Esophagus muscularis mucosa (tissue), 4 donors: ENCODE measurements at regions not wholly inside any gene's neighbourhood (a gene's known extent, or its start where the extent isn't known, plus 50 kb on each side); places are given as distances from the start of the nearest gene placed in this dataset.

Experiments used
- EP300 ChIP-seq: sonication (generic); formaldehyde crosslinking; IDR thresholded peaks from one replicate; pipeline ENCODE4 v1.6.1; 2017; ENCODE audit warnings: antibody characterized with exemption
- POLR2A ChIP-seq: fragments of 450-650 bp; IDR thresholded peaks from one replicate; pipeline ENCODE4 v1.6.1; 2017; ENCODE audit warnings: antibody characterized with exemption, moderate library complexity, mild to moderate bottlenecking, low read depth
- POLR2AphosphoS5 ChIP-seq, 2 donors: sonication (generic); formaldehyde crosslinking; IDR thresholded peaks; one replicate each; pipeline ENCODE4 v1.6.1; 2017; ENCODE audit warnings: antibody characterized with exemption in 2 of 2
- TF ChIP-seq, protein P1 (sequence below), 3 experiments: fragments of 200-600 bp in 2 of 3; fragments of 450-650 bp in 1 of 3; sonication (generic) in 2 of 3; IDR thresholded peaks; one replicate each; pipeline ENCODE4 v1.5.1; 2017 to 2019; ENCODE audit warnings: antibody characterized with exemption in 3 of 3, mild to moderate bottlenecking in 2 of 3, moderate library complexity in 1 of 3

GRCh38 chr19:5282901-5283300 lies 57.7 kb downstream of the PTPRS start:
- TF ChIP-seq POLR2A, result no peak
- TF ChIP-seq, protein P1, sequence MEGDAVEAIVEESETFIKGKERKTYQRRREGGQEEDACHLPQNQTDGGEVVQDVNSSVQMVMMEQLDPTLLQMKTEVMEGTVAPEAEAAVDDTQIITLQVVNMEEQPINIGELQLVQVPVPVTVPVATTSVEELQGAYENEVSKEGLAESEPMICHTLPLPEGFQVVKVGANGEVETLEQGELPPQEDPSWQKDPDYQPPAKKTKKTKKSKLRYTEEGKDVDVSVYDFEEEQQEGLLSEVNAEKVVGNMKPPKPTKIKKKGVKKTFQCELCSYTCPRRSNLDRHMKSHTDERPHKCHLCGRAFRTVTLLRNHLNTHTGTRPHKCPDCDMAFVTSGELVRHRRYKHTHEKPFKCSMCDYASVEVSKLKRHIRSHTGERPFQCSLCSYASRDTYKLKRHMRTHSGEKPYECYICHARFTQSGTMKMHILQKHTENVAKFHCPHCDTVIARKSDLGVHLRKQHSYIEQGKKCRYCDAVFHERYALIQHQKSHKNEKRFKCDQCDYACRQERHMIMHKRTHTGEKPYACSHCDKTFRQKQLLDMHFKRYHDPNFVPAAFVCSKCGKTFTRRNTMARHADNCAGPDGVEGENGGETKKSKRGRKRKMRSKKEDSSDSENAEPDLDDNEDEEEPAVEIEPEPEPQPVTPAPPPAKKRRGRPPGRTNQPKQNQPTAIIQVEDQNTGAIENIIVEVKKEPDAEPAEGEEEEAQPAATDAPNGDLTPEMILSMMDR (IDR thresholded peaks at IDR 0.05), result no peak
- TF ChIP-seq POLR2AphosphoS5 (IDR thresholded peaks at IDR 0.05), result no peak
- TF ChIP-seq EP300, result no peak
